Gastrocnemius medialis (tissue), 4 donors: ENCODE measurements at regions not wholly inside any gene's neighbourhood (a gene's known extent, or its start where the extent isn't known, plus 50 kb on each side); places are given as distances from the start of the nearest gene placed in this dataset.

Source experiments
- ATAC-seq, 2 donors: fragments of 150-250 bp; one replicate each; pipeline ENCODE4 v1.9.1; 2016
- DNase-seq, 2 donors: peaks; one replicate each; pipeline ENCODE4 v3.0.0-alpha.2; 2019
- H3K27ac ChIP-seq, 4 donors: fragments of 200-600 bp; sonication (generic); 1 replicate in 1 of 4; 2 replicates in 3 of 4; pipeline ENCODE4 v1.5.1; 2016 to 2018; ENCODE audit warnings: mild to moderate bottlenecking in 2 of 4, moderate library complexity in 1 of 4
- H3K27me3 ChIP-seq, 3 donors: fragments of 200-600 bp; sonication (generic) in 2 of 3; 1 replicate in 1 of 3; 2 replicates in 2 of 3; pipeline versions ENCODE4 v1.5.1 to v1.6.0; 2016 to 2019; ENCODE audit warnings: mild to moderate bottlenecking in 1 of 3, moderate library complexity in 1 of 3
- H3K36me3 ChIP-seq, 2 donors: fragments of 200-600 bp; sonication (generic) in 1 of 2; one replicate each; pipeline ENCODE4 v1.5.1; 2017 to 2018
- H3K4me1 ChIP-seq, 2 donors: fragments of 200-600 bp; sonication (generic) in 1 of 2; one replicate each; pipeline ENCODE4 v1.5.1; 2016 to 2017; ENCODE audit warnings: mild to moderate bottlenecking in 2 of 2
- H3K4me3 ChIP-seq, 4 donors: fragments of 200-600 bp; sonication (generic) in 3 of 4; 1 replicate in 1 of 4; 2 replicates in 3 of 4; pipeline ENCODE4 v1.5.1; 2016 to 2019; ENCODE audit warnings: mild to moderate bottlenecking in 2 of 4
- H3K9me3 ChIP-seq, 3 donors: fragments of 200-600 bp; sonication (generic) in 2 of 3; 1 replicate in 1 of 3; 2 replicates in 2 of 3; pipeline ENCODE4 v1.5.1; 2016 to 2019
- CTCF ChIP-seq, 5 experiments: fragments of 450-650 bp in 3 of 5; fragments of 200-600 bp in 2 of 5; sonication (generic) in 2 of 5; IDR thresholded peaks in 4 of 5; conservative IDR thresholded peaks in 1 of 5; 1 replicate in 4 of 5; 2 replicates in 1 of 5; pipeline ENCODE4 v1.5.1; 2016 to 2019; ENCODE audit warnings: antibody characterized with exemption in 5 of 5, mild to moderate bottlenecking in 3 of 5, moderate library complexity in 3 of 5
- POLR2A ChIP-seq, 2 donors: fragments of 450-650 bp; IDR thresholded peaks; one replicate each; pipeline ENCODE4 v1.6.1; 2017; ENCODE audit warnings: antibody characterized with exemption in 2 of 2, mild to moderate bottlenecking in 2 of 2, moderate library complexity in 2 of 2
- in situ Hi-C, 4 donors: fragments of 200-750 bp; cut with MboI; loops; one replicate each; pipeline versions ENCODE4 v1.15.0 to v1.8.0; 2017; ENCODE audit warnings: low sequenced_read_pairs in 4 of 4
- intact Hi-C: fragments of 100-400 bp; cut with DNase I; formaldehyde crosslinking; loops from one replicate; pipeline ENCODE4 v1.15.1; 2023; ENCODE audit warnings: low total_unique reads

GRCh38 chr2:175585496-175585895 lies 404.0 kb upstream of the ATP5MC3 start:
- Histone ChIP-seq H3K27ac (no peak overlapping the region), H3K27me3 (no peaks in the 10 kb centered on the region), H3K36me3 (no peaks in the 10 kb centered on the region), H3K4me3 (no peak overlapping the region), H3K4me1 (no peaks in the 10 kb centered on the region), H3K9me3 (no peaks in the 10 kb centered on the region)
- DNase-seq, result no peak
- in situ Hi-C loops, result no loop called here
- TF ChIP-seq CTCF (IDR thresholded peaks at IDR 0.05 in 4 of 5, conservative IDR thresholded peaks at IDR 0.05 in 1 of 5), result no peak
- TF ChIP-seq POLR2A (IDR thresholded peaks at IDR 0.05), result no peak
- intact Hi-C loops, result no loop called here
- ATAC-seq, result no peak

GRCh38 chr2:175580652-175581051 lies 399.1 kb upstream of the ATP5MC3 start:
- DNase-seq (no peak), ATAC-seq (no peak)
- in situ Hi-C loops, result no loop called here
- no peak overlapping the region for H3K4me3 ChIP-seq
- TF ChIP-seq CTCF (IDR thresholded peaks at IDR 0.05 in 4 of 5, conservative IDR thresholded peaks at IDR 0.05 in 1 of 5) (no peak), POLR2A (IDR thresholded peaks at IDR 0.05) (no peak)
- no peaks in the 10 kb centered on the region for H3K36me3 ChIP-seq
- H3K9me3 ChIP-seq, result no peaks in the 10 kb centered on the region
- intact Hi-C loops, result no loop called here
- H3K27me3 ChIP-seq, result no peaks in the 10 kb centered on the region
- no peaks in the 10 kb centered on the region for H3K4me1 ChIP-seq
- H3K27ac ChIP-seq, result no peak overlapping the region

- Histone ChIP-seq H3K4me1 (no peaks in the 10 kb centered on the region), H3K36me3 (no peaks in the 10 kb centered on the region), H3K4me3 (no peak overlapping the region), H3K27me3 (no peaks in the 10 kb centered on the region), H3K27ac (no peak overlapping the region), H3K9me3 (no peaks in the 10 kb centered on the region)
- intact Hi-C loops, result no loop called here
- DNase-seq (no peak), ATAC-seq (no peak)
- in situ Hi-C loops, result no loop called here
- TF ChIP-seq POLR2A (IDR thresholded peaks at IDR 0.05) (no peak), CTCF (IDR thresholded peaks at IDR 0.05 in 4 of 5, conservative IDR thresholded peaks at IDR 0.05 in 1 of 5) (no peak)
Measured at GRCh38 chr2:175579646-175580045, 398.1 kb upstream of the ATP5MC3 start.

DNA sequence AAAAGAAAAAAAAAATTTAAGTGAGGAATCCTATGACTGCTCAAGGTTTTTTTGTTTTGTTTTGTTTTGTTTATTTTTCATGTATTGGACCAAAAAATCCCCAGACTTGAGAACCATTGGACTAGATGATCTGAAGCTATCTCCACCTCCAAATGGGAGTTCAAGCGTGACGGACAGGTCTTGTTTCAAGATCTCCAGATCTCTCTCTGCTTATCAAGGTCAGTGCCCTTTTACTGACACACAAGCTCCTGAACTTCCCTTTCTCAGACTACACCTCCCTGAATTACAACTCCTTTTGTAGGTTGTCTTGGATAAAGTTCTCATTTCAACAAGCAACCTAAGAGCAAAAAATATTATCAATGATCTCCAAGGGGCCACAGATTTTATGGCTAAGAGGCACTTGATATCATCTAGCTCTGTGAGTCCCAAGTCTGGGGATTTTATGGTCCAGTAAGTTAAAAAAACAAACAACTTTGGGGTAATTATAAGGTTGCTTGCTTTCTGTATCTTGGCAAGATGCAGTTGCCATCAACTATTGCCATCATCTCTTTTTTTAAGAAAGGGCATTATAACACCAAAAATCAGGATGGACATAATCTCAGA lies 396.0 kb upstream of the ATP5MC3 start:
- ATAC-seq (no peak), DNase-seq (no peak)
- intact Hi-C loops, result no loop called here
- Histone ChIP-seq H3K27me3 (no peaks in the 10 kb centered on the region), H3K4me1 (no peaks in the 10 kb centered on the region), H3K9me3 (no peaks in the 10 kb centered on the region), H3K27ac (no peak overlapping the region), H3K4me3 (no peak overlapping the region), H3K36me3 (no peaks in the 10 kb centered on the region)
- TF ChIP-seq CTCF (IDR thresholded peaks at IDR 0.05 in 4 of 5, conservative IDR thresholded peaks at IDR 0.05 in 1 of 5) (no peak), POLR2A (IDR thresholded peaks at IDR 0.05) (no peak)
- in situ Hi-C loops, result no loop called here

- Histone ChIP-seq H3K9me3 (no peaks in the 10 kb centered on the region), H3K27ac (no peak overlapping the region), H3K36me3 (no peaks in the 10 kb centered on the region), H3K4me3 (no peak overlapping the region), H3K4me1 (no peaks in the 10 kb centered on the region), H3K27me3 (no peaks in the 10 kb centered on the region)
- in situ Hi-C loops (no loop called here), intact Hi-C loops (no loop called here)
- ATAC-seq, result no peak
- TF ChIP-seq POLR2A (IDR thresholded peaks at IDR 0.05), result no peak
- no peak for TF ChIP-seq CTCF (IDR thresholded peaks at IDR 0.05 in 4 of 5, conservative IDR thresholded peaks at IDR 0.05 in 1 of 5)
- no peak for DNase-seq
Measured at GRCh38 chr2:175576875-175577274, 395.4 kb upstream of the ATP5MC3 start.
